ENCODE measurements at regions not wholly inside any gene's neighbourhood (a gene's known extent, or its start where the extent isn't known, plus 50 kb on each side); places are given as distances from the start of the nearest gene placed in this dataset.

DNA sequence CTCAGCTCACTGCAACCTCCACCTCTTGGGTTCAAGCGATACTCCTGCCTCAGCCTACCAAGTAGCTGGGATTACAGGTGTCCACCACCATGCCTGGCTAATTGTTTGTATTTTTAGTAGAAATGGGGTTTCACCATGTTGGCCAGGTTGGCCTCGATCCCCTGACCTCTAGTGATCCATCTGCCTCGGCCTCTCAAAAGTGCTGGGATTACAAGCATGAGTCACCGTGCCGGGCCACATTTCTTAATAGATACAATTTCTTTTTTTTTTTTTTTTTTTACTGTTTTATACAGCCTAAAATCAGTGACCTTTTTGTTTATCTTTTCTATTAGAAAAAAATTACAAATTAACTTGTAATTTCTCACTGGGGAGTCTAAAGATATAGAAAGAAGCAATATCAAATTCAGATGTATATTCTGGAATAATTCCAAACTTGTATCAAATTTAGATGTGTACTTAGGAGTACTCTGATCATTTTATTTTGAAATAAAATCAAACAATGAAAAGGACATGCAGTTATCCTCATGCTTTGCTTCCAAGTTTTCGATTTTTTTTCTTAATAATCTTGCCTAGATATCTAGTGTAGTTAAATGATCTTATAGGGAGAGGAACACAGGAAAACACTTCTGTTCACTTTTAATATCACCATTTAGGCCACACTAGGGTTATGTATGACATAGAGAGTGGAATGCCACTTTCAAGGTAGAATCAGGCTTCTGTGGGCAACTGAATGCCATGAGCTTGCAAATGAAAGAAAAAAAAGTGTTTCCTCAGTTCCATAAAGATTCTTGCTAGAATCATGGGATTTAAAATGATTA is 1089.3 kb downstream of the SUCLG1 start:
- BruUV-seq (replicated peaks) = no TSS peak
- H3K9me1 ChIP-seq (ENCODE audit: control insufficient read depth, insufficient read depth, low read length) = no peaks in the 10 kb centered on the region
- H3K9me3 ChIP-seq (replicated peaks; ENCODE audit: control insufficient read depth, insufficient read depth, low read depth, low read length) = 0 out of 2 replicates have a peak, but pooled peaks cover 2% of the 10 kb centered on the region
- H3K4me1 ChIP-seq (replicated peaks in 1 of 2; ENCODE audit: control insufficient read depth in 2 of 2, insufficient read depth in 2 of 2, low read length in 2 of 2) = no peaks in the 10 kb centered on the region
- POLR2A ChIA-PET = no interaction called here
- no peak overlapping the region for H3K9ac ChIP-seq (ENCODE audit: insufficient read depth in 1 of 2, low read depth in 2 of 2, low read length in 2 of 2)
- no peaks in the 10 kb centered on the region for H4K20me1 ChIP-seq (replicated peaks; ENCODE audit: control insufficient read depth, insufficient read depth, low read length)
- 0% methylated on average over 6 of the region's 6 CpGs for WGBS (ENCODE audit: insufficient coverage, low coverage, missing lambda C conversion rate)
- FAIRE-seq (no peak), ATAC-seq (no peak), DNase-seq (ENCODE audit: extremely low read depth in 1 of 4, low spot score in 3 of 4) (no peak)
- CTCF ChIA-PET (ENCODE audit: low intra/inter-chr PET ratio) = no interaction called here
- H3K4me3 ChIP-seq = no peak overlapping the region
- H2AFZ ChIP-seq (ENCODE audit: low read depth, low read length) = no peak overlapping the region
- H3K36me3 ChIP-seq (ENCODE audit: control insufficient read depth, insufficient read depth, low read length) = no peaks in the 10 kb centered on the region
- H3K27me3 ChIP-seq (ENCODE audit: control insufficient read depth in 2 of 2, insufficient read depth in 2 of 2, low read length in 2 of 2) = no peaks in the 10 kb centered on the region
- intact Hi-C loops (cut with micrococcal nuclease) = no loop called here
- no peak overlapping the region for H3K4me2 ChIP-seq (ENCODE audit: insufficient read depth, low read length)
- no peak overlapping the region for H3K27ac ChIP-seq (ENCODE audit: extremely low read depth, low read depth, low read length)
- in situ Hi-C loops (cut with MboI) = no loop called here
- H3K79me2 ChIP-seq (ENCODE audit: control insufficient read depth, insufficient read depth, low read length) = no peaks in the 10 kb centered on the region
- TF ChIP-seq POLR3G (IDR thresholded peaks at IDR 0.05; ENCODE audit: extremely low read depth, insufficient read length, insufficient replicate concordance) (no peak), FOXA3 (CRISPR knock-in tag; conservative IDR thresholded peaks at IDR 0.05 in 1 of 2, IDR thresholded peaks at IDR 0.05 in 1 of 2) (no peak), EGR1 (conservative IDR thresholded peaks at IDR 0.05) (no peak)
- TF ChIP-seq, protein P1, sequence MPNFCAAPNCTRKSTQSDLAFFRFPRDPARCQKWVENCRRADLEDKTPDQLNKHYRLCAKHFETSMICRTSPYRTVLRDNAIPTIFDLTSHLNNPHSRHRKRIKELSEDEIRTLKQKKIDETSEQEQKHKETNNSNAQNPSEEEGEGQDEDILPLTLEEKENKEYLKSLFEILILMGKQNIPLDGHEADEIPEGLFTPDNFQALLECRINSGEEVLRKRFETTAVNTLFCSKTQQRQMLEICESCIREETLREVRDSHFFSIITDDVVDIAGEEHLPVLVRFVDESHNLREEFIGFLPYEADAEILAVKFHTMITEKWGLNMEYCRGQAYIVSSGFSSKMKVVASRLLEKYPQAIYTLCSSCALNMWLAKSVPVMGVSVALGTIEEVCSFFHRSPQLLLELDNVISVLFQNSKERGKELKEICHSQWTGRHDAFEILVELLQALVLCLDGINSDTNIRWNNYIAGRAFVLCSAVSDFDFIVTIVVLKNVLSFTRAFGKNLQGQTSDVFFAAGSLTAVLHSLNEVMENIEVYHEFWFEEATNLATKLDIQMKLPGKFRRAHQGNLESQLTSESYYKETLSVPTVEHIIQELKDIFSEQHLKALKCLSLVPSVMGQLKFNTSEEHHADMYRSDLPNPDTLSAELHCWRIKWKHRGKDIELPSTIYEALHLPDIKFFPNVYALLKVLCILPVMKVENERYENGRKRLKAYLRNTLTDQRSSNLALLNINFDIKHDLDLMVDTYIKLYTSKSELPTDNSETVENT (CRISPR knock-in tag; IDR thresholded peaks at IDR 0.05) = no peak
- TF ChIP-seq, protein P2, sequence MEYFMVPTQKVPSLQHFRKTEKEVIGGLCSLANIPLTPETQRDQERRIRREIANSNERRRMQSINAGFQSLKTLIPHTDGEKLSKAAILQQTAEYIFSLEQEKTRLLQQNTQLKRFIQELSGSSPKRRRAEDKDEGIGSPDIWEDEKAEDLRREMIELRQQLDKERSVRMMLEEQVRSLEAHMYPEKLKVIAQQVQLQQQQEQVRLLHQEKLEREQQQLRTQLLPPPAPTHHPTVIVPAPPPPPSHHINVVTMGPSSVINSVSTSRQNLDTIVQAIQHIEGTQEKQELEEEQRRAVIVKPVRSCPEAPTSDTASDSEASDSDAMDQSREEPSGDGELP (CRISPR knock-in tag; IDR thresholded peaks at IDR 0.05; ENCODE audit: borderline replicate concordance) = no peak
- TF ChIP-seq, protein P3, sequence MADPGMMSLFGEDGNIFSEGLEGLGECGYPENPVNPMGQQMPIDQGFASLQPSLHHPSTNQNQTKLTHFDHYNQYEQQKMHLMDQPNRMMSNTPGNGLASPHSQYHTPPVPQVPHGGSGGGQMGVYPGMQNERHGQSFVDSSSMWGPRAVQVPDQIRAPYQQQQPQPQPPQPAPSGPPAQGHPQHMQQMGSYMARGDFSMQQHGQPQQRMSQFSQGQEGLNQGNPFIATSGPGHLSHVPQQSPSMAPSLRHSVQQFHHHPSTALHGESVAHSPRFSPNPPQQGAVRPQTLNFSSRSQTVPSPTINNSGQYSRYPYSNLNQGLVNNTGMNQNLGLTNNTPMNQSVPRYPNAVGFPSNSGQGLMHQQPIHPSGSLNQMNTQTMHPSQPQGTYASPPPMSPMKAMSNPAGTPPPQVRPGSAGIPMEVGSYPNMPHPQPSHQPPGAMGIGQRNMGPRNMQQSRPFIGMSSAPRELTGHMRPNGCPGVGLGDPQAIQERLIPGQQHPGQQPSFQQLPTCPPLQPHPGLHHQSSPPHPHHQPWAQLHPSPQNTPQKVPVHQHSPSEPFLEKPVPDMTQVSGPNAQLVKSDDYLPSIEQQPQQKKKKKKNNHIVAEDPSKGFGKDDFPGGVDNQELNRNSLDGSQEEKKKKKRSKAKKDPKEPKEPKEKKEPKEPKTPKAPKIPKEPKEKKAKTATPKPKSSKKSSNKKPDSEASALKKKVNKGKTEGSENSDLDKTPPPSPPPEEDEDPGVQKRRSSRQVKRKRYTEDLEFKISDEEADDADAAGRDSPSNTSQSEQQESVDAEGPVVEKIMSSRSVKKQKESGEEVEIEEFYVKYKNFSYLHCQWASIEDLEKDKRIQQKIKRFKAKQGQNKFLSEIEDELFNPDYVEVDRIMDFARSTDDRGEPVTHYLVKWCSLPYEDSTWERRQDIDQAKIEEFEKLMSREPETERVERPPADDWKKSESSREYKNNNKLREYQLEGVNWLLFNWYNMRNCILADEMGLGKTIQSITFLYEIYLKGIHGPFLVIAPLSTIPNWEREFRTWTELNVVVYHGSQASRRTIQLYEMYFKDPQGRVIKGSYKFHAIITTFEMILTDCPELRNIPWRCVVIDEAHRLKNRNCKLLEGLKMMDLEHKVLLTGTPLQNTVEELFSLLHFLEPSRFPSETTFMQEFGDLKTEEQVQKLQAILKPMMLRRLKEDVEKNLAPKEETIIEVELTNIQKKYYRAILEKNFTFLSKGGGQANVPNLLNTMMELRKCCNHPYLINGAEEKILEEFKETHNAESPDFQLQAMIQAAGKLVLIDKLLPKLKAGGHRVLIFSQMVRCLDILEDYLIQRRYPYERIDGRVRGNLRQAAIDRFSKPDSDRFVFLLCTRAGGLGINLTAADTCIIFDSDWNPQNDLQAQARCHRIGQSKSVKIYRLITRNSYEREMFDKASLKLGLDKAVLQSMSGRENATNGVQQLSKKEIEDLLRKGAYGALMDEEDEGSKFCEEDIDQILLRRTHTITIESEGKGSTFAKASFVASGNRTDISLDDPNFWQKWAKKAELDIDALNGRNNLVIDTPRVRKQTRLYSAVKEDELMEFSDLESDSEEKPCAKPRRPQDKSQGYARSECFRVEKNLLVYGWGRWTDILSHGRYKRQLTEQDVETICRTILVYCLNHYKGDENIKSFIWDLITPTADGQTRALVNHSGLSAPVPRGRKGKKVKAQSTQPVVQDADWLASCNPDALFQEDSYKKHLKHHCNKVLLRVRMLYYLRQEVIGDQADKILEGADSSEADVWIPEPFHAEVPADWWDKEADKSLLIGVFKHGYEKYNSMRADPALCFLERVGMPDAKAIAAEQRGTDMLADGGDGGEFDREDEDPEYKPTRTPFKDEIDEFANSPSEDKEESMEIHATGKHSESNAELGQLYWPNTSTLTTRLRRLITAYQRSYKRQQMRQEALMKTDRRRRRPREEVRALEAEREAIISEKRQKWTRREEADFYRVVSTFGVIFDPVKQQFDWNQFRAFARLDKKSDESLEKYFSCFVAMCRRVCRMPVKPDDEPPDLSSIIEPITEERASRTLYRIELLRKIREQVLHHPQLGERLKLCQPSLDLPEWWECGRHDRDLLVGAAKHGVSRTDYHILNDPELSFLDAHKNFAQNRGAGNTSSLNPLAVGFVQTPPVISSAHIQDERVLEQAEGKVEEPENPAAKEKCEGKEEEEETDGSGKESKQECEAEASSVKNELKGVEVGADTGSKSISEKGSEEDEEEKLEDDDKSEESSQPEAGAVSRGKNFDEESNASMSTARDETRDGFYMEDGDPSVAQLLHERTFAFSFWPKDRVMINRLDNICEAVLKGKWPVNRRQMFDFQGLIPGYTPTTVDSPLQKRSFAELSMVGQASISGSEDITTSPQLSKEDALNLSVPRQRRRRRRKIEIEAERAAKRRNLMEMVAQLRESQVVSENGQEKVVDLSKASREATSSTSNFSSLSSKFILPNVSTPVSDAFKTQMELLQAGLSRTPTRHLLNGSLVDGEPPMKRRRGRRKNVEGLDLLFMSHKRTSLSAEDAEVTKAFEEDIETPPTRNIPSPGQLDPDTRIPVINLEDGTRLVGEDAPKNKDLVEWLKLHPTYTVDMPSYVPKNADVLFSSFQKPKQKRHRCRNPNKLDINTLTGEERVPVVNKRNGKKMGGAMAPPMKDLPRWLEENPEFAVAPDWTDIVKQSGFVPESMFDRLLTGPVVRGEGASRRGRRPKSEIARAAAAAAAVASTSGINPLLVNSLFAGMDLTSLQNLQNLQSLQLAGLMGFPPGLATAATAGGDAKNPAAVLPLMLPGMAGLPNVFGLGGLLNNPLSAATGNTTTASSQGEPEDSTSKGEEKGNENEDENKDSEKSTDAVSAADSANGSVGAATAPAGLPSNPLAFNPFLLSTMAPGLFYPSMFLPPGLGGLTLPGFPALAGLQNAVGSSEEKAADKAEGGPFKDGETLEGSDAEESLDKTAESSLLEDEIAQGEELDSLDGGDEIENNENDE (IDR thresholded peaks at IDR 0.05; ENCODE audit: low read depth, low read length) = no peak
